GM19455 (cell line): ENCODE measurements at regions not wholly inside any gene's neighbourhood (a gene's known extent, or its start where the extent isn't known, plus 50 kb on each side); places are given as distances from the start of the nearest gene placed in this dataset.
"Not testable (repeated sequence)": the region's sequence is repeated elsewhere in the genome, so short reads cannot be mapped to it uniquely, and the experiment has no call there.

Experiments used
- ATAC-seq: cut with Tn5 transposase; IDR thresholded peaks from one replicate; pipeline ENCODE4 v1.9.1; 2021; ENCODE audit not compliant: unreplicated experiment

DNA sequence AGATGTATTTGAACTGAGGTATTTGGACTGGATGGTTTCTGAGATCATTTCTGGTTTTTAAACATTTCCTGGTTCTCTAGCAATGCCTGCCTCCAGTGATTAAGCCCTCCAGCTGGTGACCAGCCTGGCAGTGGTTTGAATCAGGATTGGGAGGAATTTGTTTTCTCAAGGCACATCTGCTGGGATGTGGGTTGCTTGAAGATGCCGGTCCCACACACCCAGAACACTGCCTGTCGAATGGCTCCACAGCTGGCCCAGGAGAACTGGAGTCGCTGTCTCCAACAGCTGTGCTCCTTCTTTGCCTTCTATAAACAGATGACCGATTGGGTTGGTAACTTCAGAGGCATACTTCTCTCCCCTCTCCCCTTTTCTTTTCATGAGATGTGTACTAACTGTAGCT, 258.0 kb upstream of the DDHD1 start:
- no peak for ATAC-seq

- ATAC-seq = no peak
Observed at GRCh38 chr14:53409969-53410368, 256.8 kb upstream of the DDHD1 start.

GRCh38 chr14:53409289-53409688, 256.2 kb upstream of the DDHD1 start:
- no peak for ATAC-seq

DNA sequence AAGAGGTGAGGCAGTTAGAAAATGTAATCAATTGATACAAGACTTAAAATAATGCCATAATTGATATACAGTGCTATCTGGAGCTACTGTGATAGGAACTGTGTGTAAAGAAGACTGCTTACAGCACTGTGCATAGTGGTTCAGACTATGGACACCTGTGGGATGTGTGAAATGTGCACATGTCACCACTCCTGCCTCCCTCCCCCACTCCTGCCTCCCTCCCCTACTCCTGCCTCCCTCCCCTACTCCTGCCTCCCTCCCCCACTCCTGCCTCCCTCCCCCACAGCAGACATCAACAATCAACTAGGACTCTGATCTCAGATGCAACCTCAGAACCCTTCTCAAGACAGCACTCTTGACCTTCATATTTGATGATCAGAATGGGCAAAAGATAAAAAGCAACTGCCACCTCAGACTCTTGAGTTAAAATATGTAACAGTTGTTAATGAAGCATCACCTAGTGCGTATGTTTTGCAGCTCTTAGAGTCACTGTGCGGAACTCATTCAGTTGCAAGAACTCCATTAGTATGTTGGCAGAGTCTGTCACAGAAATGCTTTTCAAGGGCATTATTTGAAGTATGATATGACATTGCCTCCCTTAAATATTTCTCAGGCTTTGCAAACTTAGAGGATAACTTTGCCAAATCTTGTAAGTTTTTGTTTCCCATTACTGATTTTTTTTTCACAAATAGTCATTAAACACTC, 255.2 kb upstream of the DDHD1 start:
- no peak for ATAC-seq

DNA sequence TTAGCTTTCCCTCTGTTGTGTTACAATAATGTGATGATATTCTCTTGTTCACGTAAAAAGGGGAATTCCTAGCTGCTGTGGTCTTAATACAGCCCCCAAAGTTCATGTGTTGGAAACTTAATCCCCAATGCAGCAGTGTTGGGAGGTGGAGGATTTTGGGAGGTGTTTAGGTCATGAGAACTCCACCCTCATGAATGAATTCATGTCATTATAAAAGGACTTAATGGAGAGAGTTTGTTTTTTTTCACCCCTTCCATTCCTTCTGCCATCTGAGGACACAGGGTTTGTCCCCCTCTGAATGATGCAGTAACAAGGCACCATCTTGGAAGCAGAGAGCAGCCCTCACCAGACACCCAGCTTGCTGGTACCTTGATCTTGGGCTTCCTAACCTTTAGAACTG, 253.4 kb upstream of the DDHD1 start:
- no peak for ATAC-seq

DNA sequence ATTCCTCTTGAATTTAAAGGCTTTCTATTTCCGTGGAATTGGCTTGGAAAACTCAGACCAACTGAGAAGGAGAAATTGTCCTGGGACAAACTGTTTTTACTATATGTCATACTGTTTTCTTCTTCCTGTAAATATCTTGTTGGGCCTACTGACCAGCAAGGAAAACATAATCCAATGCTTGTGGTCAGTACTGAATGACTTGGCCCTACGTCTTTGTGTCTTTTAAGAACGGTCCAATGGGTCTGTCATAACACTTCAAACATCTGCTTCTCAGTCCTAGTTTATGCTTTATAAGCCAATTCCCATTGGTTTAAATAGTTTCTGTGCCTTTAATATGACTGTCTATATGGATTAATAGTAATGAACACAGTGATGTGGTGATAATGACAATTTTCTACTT, 248.5 kb upstream of the DDHD1 start:
- no peak for ATAC-seq

GRCh38 chr14:53399057-53399456, 245.9 kb upstream of the DDHD1 start:
- no peak for ATAC-seq

GRCh38 chr14:53398616-53399015, 245.5 kb upstream of the DDHD1 start:
- ATAC-seq = no peak

GRCh38 chr14:53395267-53395666, 242.1 kb upstream of the DDHD1 start:
- ATAC-seq = not testable (repeated sequence)

- no peak for ATAC-seq
Observed at GRCh38 chr14:53391631-53392285, 238.6 kb upstream of the DDHD1 start.

- ATAC-seq = no peak
Observed at GRCh38 chr14:53391156-53391555, 238.0 kb upstream of the DDHD1 start.

GRCh38 chr14:53390008-53390407, 236.9 kb upstream of the DDHD1 start:
- ATAC-seq = no peak

DNA sequence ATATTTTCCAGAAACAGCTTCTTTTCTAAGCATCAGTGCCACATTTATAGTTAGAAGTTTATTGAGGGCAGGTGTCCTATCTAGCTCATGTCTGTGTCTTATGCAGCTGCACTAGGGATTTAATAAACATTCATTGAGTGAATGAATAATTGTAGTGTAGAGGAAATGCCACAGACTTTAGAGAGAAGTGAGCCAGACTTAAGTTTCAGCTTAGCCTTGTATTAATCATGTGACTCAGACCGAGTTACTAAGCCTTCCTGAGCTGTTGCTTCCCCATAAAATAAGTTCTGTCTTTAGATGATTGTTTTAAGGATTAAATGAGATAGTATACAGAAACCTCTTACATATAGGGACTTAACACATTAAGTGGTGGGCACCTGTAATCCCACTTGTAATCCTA, 236.1 kb upstream of the DDHD1 start:
- ATAC-seq = no peak

- ATAC-seq = no peak
Observed at GRCh38 chr14:53386362-53386761, 233.2 kb upstream of the DDHD1 start.

GRCh38 chr14:53384536-53384935, 231.4 kb upstream of the DDHD1 start:
- no peak for ATAC-seq

DNA sequence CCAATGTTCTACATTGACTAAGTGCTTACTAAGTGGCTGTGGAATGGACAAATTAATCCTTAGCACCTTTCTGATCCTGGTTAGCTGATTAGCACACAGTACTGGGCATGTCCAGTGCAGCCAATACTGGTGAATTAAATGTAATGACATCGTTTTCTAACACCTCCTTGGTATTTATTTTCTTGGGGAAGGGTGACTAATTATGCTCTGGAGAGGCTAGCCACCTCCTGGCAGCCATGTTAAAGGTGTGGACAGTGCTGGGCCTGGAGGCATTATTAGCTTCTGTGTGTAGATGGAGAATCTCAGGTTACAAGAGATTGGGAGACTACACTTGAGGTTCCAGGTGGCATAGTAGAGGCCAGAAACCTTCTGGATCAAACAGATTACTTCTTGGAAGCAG, 230.9 kb upstream of the DDHD1 start:
- no peak for ATAC-seq

DNA sequence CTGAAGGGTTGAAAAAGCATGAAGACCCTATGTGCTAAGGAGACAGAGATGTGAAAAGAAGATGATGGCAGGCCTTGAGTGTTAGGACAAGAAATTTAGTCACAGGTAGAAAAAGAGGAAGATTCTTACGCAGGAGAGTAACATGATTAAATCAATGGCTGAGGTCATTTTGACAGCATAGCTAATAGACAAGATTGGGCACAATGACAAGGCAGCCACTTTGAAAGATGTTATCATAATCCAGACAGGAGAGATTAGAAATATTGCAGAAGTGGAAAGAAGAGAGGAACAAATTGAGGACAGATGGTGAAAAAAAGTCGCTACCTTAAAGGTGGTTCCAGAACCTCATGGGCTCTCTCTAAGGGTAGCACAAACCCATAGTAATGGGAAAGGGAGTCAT, 228.8 kb upstream of the DDHD1 start:
- no peak for ATAC-seq

DNA sequence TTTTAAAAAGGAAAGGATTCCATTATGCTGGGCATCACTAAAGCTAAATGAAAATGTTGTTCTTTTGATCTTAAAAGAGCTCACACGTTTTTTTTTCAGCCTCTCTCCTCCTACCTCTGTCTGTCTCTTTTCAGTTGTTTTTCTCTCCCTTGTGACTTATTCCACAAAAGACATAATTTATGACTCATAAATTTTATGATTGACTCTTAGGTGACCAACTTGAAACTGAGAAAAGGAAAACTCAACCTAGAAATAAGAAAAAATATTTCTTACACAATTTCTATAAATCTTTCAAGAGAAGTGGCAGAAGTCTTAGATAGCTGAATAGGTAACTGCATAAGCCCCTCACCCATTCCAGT, 227.7 kb upstream of the DDHD1 start:
- ATAC-seq = no peak

GRCh38 chr14:53380052-53380866, 227.1 kb upstream of the DDHD1 start:
- ATAC-seq = no peak

DNA sequence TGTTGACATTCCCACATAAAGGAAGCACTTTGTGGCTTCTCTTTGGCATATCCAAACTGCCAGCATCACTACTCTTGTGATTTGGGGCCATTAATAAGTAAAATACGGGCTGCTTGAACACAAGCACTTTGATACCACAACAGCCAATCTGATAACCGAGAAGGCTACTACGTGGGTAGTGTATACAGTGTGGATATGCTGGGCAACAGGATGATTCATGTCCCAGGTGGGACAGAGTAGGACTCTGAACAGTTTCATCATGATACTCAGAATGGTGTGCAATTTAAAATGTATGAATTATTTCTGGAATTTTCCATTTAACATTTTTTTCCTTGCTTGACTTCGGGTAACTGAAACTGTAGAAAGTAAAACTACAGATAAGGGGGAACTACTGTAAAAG, 225.0 kb upstream of the DDHD1 start:
- ATAC-seq = no peak

DNA sequence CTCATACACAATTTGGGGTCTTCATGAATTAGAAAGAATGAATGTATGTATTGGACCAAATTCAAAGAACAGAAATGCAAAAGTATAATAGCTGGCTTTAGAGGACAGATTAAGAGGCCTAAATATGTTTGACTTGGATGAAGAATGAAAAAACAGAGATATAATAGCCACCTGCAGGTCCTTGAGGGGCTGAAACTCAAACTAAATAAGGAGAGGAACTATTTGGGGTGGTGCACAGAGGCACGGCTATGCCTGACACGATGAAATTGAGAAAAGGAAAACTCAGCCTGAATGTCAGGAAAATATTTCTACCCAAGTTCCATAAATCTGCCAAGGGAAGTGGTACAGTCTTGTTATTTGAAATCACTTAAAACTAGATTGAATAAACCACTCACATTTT, 222.9 kb upstream of the DDHD1 start:
- ATAC-seq = no peak

- no peak for ATAC-seq
Observed at GRCh38 chr14:53375599-53375998, 222.5 kb upstream of the DDHD1 start.
